ENCODE measurements at regions not wholly inside any gene's neighbourhood (a gene's known extent, or its start where the extent isn't known, plus 50 kb on each side); places are given as distances from the start of the nearest gene placed in this dataset.
"Not testable (repeated sequence)": the region's sequence is repeated elsewhere in the genome, so short reads cannot be mapped to it uniquely, and the experiment has no call there.

GRCh38 chr17:36850790-36851189, 86.5 kb upstream of the LHX1 start:
- DNase-seq: no peak

- DNase-seq: no peak
These were observed 86.0 kb upstream of the LHX1 start for GRCh38 chr17:36851250-36851649.

- not testable (repeated sequence) for DNase-seq
These were observed 84.8 kb upstream of the LHX1 start for GRCh38 chr17:36852478-36852877.

- no peak for DNase-seq
These were observed 82.3 kb upstream of the LHX1 start for GRCh38 chr17:36854982-36855381.

- DNase-seq: no peak
These were observed 81.8 kb upstream of the LHX1 start for GRCh38 chr17:36855459-36855858.

GRCh38 chr17:36856222-36856621, 81.1 kb upstream of the LHX1 start:
- DNase-seq: no peak

- no peak for DNase-seq
These were observed 80.3 kb upstream of the LHX1 start for GRCh38 chr17:36856903-36857381.

- no peak for DNase-seq
These were observed 79.6 kb upstream of the LHX1 start for GRCh38 chr17:36857698-36858097.

- no peak for DNase-seq
These were observed 78.9 kb upstream of the LHX1 start for GRCh38 chr17:36858119-36859002.

- no peak for DNase-seq
These were observed 78.3 kb upstream of the LHX1 start for GRCh38 chr17:36859003-36859300.

GRCh38 chr17:36859706-36860105, 77.6 kb upstream of the LHX1 start:
- DNase-seq: no peak

GRCh38 chr17:36861531-36861930, 75.7 kb upstream of the LHX1 start:
- no peak for DNase-seq

GRCh38 chr17:36862116-36862920, 75.0 kb upstream of the LHX1 start:
- DNase-seq: no peak

GRCh38 chr17:36863131-36863530, 74.1 kb upstream of the LHX1 start:
- DNase-seq: no peak

- DNase-seq: no peak
These were observed 73.3 kb upstream of the LHX1 start for GRCh38 chr17:36863676-36864612.

- DNase-seq: no peak
These were observed 72.3 kb upstream of the LHX1 start for GRCh38 chr17:36864827-36865430.

- DNase-seq: no peak
These were observed 69.4 kb upstream of the LHX1 start for GRCh38 chr17:36867716-36868341.

GRCh38 chr17:36868777-36869176, 68.5 kb upstream of the LHX1 start:
- no peak for DNase-seq

GRCh38 chr17:36869441-36869840, 67.8 kb upstream of the LHX1 start:
- no peak for DNase-seq

GRCh38 chr17:36869856-36870719, 67.2 kb upstream of the LHX1 start:
- DNase-seq: no peak

- DNase-seq: no peak
These were observed 66.6 kb upstream of the LHX1 start for GRCh38 chr17:36870720-36870999.

Data from activated T-cell treated with anti-CD3 and anti-CD28 coated beads, Interleukin-2, amount 50 U/mL, for 1 hour (primary cell).